NCI-H187 (cell line): ENCODE measurements at regions not wholly inside any gene's neighbourhood (a gene's known extent, or its start where the extent isn't known, plus 50 kb on each side); places are given as distances from the start of the nearest gene placed in this dataset.

Experiments
- DNase-seq, 2 experiments: peaks; one replicate each; lab custom pipeline; 2025; lab: John Stamatoyannopoulos, UW

- no peak for DNase-seq
These were observed 622.2 kb downstream of the ZPLD1 start for GRCh38 chr3:103057003-103057402.

- DNase-seq = no peak
These were observed 622.7 kb downstream of the ZPLD1 start for GRCh38 chr3:103057487-103057886.

GRCh38 chr3:103059432-103059831 is 624.6 kb downstream of the ZPLD1 start:
- no peak for DNase-seq

GRCh38 chr3:103060242-103060641 is 625.4 kb downstream of the ZPLD1 start:
- no peak for DNase-seq

GRCh38 chr3:103067963-103068362 is 633.1 kb downstream of the ZPLD1 start:
- no peak for DNase-seq

GRCh38 chr3:103075282-103075681 is 640.5 kb downstream of the ZPLD1 start:
- DNase-seq = no peak

- DNase-seq = no peak
These were observed 643.1 kb downstream of the ZPLD1 start for GRCh38 chr3:103077910-103078309.

- DNase-seq = no peak
These were observed 647.7 kb downstream of the ZPLD1 start for GRCh38 chr3:103082501-103082900.

GRCh38 chr3:103083848-103084631 is 649.2 kb downstream of the ZPLD1 start:
- no peak for DNase-seq

GRCh38 chr3:103085465-103085864 is 650.6 kb downstream of the ZPLD1 start:
- DNase-seq = no peak

GRCh38 chr3:103089758-103090157 is 654.9 kb downstream of the ZPLD1 start:
- DNase-seq = no peak

- no peak for DNase-seq
These were observed 670.4 kb downstream of the ZPLD1 start for GRCh38 chr3:103105206-103105605.

- DNase-seq = no peak
These were observed 677.5 kb downstream of the ZPLD1 start for GRCh38 chr3:103112273-103112672.

GRCh38 chr3:103126115-103126514 is 691.3 kb downstream of the ZPLD1 start:
- no peak for DNase-seq

- no peak for DNase-seq
These were observed 692.3 kb downstream of the ZPLD1 start for GRCh38 chr3:103127098-103127630.

- DNase-seq = no peak
These were observed 692.9 kb downstream of the ZPLD1 start for GRCh38 chr3:103127737-103128136.

- no peak for DNase-seq
These were observed 699.4 kb downstream of the ZPLD1 start for GRCh38 chr3:103134023-103134724.

GRCh38 chr3:103136621-103137020 is 701.8 kb downstream of the ZPLD1 start:
- DNase-seq = no peak

- DNase-seq = no peak
These were observed 703.0 kb downstream of the ZPLD1 start for GRCh38 chr3:103137830-103138229.

GRCh38 chr3:103158183-103158582 is 723.4 kb downstream of the ZPLD1 start:
- DNase-seq = no peak

- no peak for DNase-seq
These were observed 732.1 kb downstream of the ZPLD1 start for GRCh38 chr3:103166890-103167289.

GRCh38 chr3:103167850-103168249 is 733.0 kb downstream of the ZPLD1 start:
- DNase-seq = no peak

- no peak for DNase-seq
These were observed 734.5 kb downstream of the ZPLD1 start for GRCh38 chr3:103169289-103169688.
